Mesenchymal stem cell (in vitro differentiated cells and primary cell): ENCODE measurements at regions not wholly inside any gene's neighbourhood (a gene's known extent, or its start where the extent isn't known, plus 50 kb on each side); places are given as distances from the start of the nearest gene placed in this dataset.
"Not testable (repeated sequence)": the region's sequence is repeated elsewhere in the genome, so short reads cannot be mapped to it uniquely, and the experiment has no call there.

Experiments
- DNase-seq: peaks from one replicate; pipeline ENCODE4 v3.0.0-alpha.2; 2013
- H2AFZ ChIP-seq: one replicate; pipeline ENCODE4 v1.6.1; 2013; ENCODE audit warnings: low read depth, mild to moderate bottlenecking, control low read depth, inconsistent platforms, low read length, moderate library complexity
- H2AK5ac ChIP-seq: 2 replicates; pipeline ENCODE4 v1.6.1; 2013; ENCODE audit warnings: low read length, moderate library complexity, mild to moderate bottlenecking, inconsistent platforms; ENCODE audit not compliant: severe bottlenecking
- H2BK120ac ChIP-seq: one replicate; pipeline ENCODE4 v1.6.1; 2013; ENCODE audit warnings: low read depth, mild to moderate bottlenecking, inconsistent platforms, low read length, moderate library complexity
- H2BK12ac ChIP-seq, 2 experiments: one replicate each; pipeline ENCODE4 v1.6.1; 2013; ENCODE audit warnings: inconsistent platforms in 2 of 2, low read length in 2 of 2, mild to moderate bottlenecking in 2 of 2, moderate library complexity in 2 of 2, control low read depth in 1 of 2
- H2BK15ac ChIP-seq: one replicate; pipeline ENCODE4 v1.6.1; 2013; ENCODE audit warnings: mild to moderate bottlenecking, low read depth, inconsistent platforms; ENCODE audit not compliant: poor library complexity, severe bottlenecking
- H2BK5ac ChIP-seq: 2 replicates; pipeline ENCODE4 v1.6.1; 2013; ENCODE audit warnings: low read depth, mild to moderate bottlenecking, low read length, control low read depth, inconsistent platforms; ENCODE audit not compliant: poor library complexity, severe bottlenecking
- H3K14ac ChIP-seq, 2 experiments: one replicate each; pipeline ENCODE4 v1.6.1; 2013; ENCODE audit warnings: inconsistent platforms in 2 of 2, low read length in 2 of 2, control low read depth in 1 of 2, mild to moderate bottlenecking in 1 of 2, moderate library complexity in 1 of 2
- H3K18ac ChIP-seq, 2 experiments: one replicate each; pipeline ENCODE4 v1.6.1; 2013; ENCODE audit warnings: inconsistent platforms in 2 of 2, low read length in 2 of 2, control low read depth in 1 of 2, low read depth in 1 of 2, mild to moderate bottlenecking in 1 of 2
- H3K23ac ChIP-seq, 2 experiments: one replicate each; pipeline ENCODE4 v1.6.1; 2013; ENCODE audit warnings: inconsistent platforms in 2 of 2, low read length in 2 of 2, mild to moderate bottlenecking in 2 of 2, moderate library complexity in 2 of 2, control low read depth in 1 of 2
- H3K27ac ChIP-seq: 2 replicates; pipeline ENCODE4 v1.5.1; 2013; ENCODE audit warnings: mild to moderate bottlenecking, moderate library complexity, low read length, control low read depth, inconsistent platforms; ENCODE audit not compliant: poor library complexity, severe bottlenecking
- H3K27me3 ChIP-seq, 2 experiments: 2 replicates each; pipeline versions ENCODE4 v1.6.1 to v1.7.0; 2013; ENCODE audit warnings: low read length in 2 of 2, mild to moderate bottlenecking in 2 of 2, moderate library complexity in 2 of 2, control low read depth in 1 of 2, inconsistent platforms in 1 of 2; ENCODE audit not compliant: control insufficient read depth in 1 of 2, insufficient read depth in 1 of 2
- H3K36me3 ChIP-seq, 2 experiments: 2 replicates each; pipeline versions ENCODE4 v1.6.1 to v1.7.0; 2013; ENCODE audit warnings: low read length in 2 of 2, control low read depth in 1 of 2, inconsistent platforms in 1 of 2, low read depth in 1 of 2, mild to moderate bottlenecking in 1 of 2; ENCODE audit not compliant: insufficient read depth in 2 of 2, control insufficient read depth in 1 of 2
- H3K4ac ChIP-seq, 2 experiments: one replicate each; pipeline ENCODE4 v1.6.1; 2013; ENCODE audit warnings: inconsistent platforms in 2 of 2, low read length in 2 of 2, mild to moderate bottlenecking in 2 of 2, moderate library complexity in 2 of 2, control low read depth in 1 of 2, low read depth in 1 of 2
- H3K4me1 ChIP-seq: 2 replicates; pipeline ENCODE4 v1.6.1; 2013; ENCODE audit warnings: low read depth, low read length, control low read depth; ENCODE audit not compliant: control insufficient read depth, insufficient read depth
- H3K4me2 ChIP-seq: 2 replicates; pipeline ENCODE4 v1.6.1; 2013; ENCODE audit warnings: low read length, mild to moderate bottlenecking, inconsistent platforms; ENCODE audit not compliant: poor library complexity, severe bottlenecking
- H3K4me3 ChIP-seq, 2 experiments: 2 replicates each; pipeline versions ENCODE4 v1.5.1 to v1.7.0; 2013; ENCODE audit warnings: low read length in 2 of 2, mild to moderate bottlenecking in 2 of 2, control low read depth in 1 of 2, low read depth in 1 of 2; ENCODE audit not compliant: insufficient read depth in 1 of 2
- H3K79me1 ChIP-seq: replicated peaks from 2 replicates; pipeline ENCODE4 v1.6.1; 2013; ENCODE audit warnings: mild to moderate bottlenecking, control low read depth, low read length, inconsistent platforms; ENCODE audit not compliant: poor library complexity, severe bottlenecking
- H3K9ac ChIP-seq: 2 replicates; pipeline ENCODE4 v1.7.0; 2013; ENCODE audit warnings: mild to moderate bottlenecking, low read length, moderate library complexity
- H3K9me3 ChIP-seq: 2 replicates; pipeline ENCODE4 v1.7.0; 2013; ENCODE audit warnings: mild to moderate bottlenecking, low read length; ENCODE audit not compliant: control insufficient read depth
- H4K8ac ChIP-seq: one replicate; pipeline ENCODE4 v1.6.1; 2013; ENCODE audit warnings: inconsistent platforms, mild to moderate bottlenecking, low read length, moderate library complexity
- H4K91ac ChIP-seq: one replicate; pipeline ENCODE4 v1.6.1; 2013; ENCODE audit warnings: mild to moderate bottlenecking, low read length, inconsistent platforms
- WGBS: methylation state at CpG from one replicate; pipeline ENCODE4 v1.1.7; 2013; ENCODE audit warnings: mixed read lengths; 5-methylcytosine and 5-hydroxymethylcytosine counted together

DNA sequence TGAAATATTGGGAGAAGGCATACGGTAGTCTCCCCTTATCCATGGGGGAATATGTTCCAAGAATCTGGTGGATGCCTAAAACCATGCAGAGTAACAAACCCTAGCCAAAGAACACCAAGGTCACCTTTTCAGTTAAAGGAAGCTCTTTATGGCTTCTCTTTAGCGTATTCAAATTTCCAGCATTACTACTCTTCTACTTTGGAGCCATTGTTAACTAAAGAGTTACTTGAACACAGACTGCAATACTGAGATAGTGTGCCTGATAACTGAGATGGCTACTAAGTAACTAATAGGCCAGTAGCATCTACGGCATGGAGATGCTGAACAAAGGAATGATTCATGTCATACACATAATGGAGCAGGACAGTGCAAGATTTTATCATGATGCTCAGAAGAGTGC lies 84.5 kb upstream of the SPEF2 start:
- H3K27ac ChIP-seq, result no peak overlapping the region
- H3K4me1 ChIP-seq, result no peaks in the 10 kb centered on the region
- H2BK12ac ChIP-seq, result no peak overlapping the region
- H2AFZ ChIP-seq, result no peak overlapping the region
- WGBS, result 96% methylated on average over 3 of the region's 3 CpGs
- no peak overlapping the region for H3K9ac ChIP-seq
- no peaks in the 10 kb centered on the region for H3K79me1 ChIP-seq
- no peak for DNase-seq
- no peak overlapping the region for H2BK5ac ChIP-seq
- H3K18ac ChIP-seq, result no peak overlapping the region
- H3K23ac ChIP-seq, result no peak overlapping the region
- H2BK15ac ChIP-seq, result no peak overlapping the region
- H2AK5ac ChIP-seq, result no peak overlapping the region
- H3K4ac ChIP-seq, result no peak overlapping the region
- H3K27me3 ChIP-seq, result no peaks in the 10 kb centered on the region
- H3K9me3 ChIP-seq, result no peaks in the 10 kb centered on the region
- no peak overlapping the region for H3K4me2 ChIP-seq
- H2BK120ac ChIP-seq, result no peak overlapping the region
- H3K4me3 ChIP-seq, result no peak overlapping the region
- no peak overlapping the region for H3K14ac ChIP-seq
- H3K36me3 ChIP-seq, result no peaks in the 10 kb centered on the region
- no peak overlapping the region for H4K91ac ChIP-seq
- no peak overlapping the region for H4K8ac ChIP-seq

DNA sequence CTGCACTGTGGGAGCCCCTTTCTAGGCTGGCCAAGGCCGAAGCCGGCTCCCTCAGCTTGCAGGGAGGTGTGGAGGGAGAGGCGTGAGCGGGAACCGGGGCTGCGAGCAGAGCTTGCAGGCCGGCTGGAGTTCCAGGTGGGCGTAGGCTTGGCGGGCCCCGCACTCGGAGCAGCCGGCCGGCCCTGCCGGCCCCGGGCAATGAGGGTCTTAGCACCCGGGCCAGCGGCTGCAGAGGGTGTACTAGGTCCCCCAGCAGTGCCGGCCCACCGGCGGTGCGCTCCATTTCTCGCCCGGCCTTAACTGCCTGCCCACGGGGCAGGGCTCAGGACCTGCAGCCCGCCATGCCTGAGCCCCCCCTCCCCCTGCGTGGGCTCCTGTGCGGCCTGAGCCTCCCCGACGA lies 86.1 kb upstream of the SPEF2 start:
- 95% methylated on average over 29 of the region's 29 CpGs for WGBS
- not testable (repeated sequence) for H3K36me3 ChIP-seq, DNase-seq, H3K14ac ChIP-seq, H3K4me3 ChIP-seq, H2AFZ ChIP-seq, H2BK120ac ChIP-seq, H2BK15ac ChIP-seq, H2AK5ac ChIP-seq, H3K27me3 ChIP-seq, H3K4me2 ChIP-seq, H3K9ac ChIP-seq, H4K91ac ChIP-seq, H2BK12ac ChIP-seq, H3K18ac ChIP-seq, H3K23ac ChIP-seq, H4K8ac ChIP-seq, H3K9me3 ChIP-seq, H3K79me1 ChIP-seq, H3K27ac ChIP-seq, H3K4me1 ChIP-seq, H3K4ac ChIP-seq, H2BK5ac ChIP-seq

DNA sequence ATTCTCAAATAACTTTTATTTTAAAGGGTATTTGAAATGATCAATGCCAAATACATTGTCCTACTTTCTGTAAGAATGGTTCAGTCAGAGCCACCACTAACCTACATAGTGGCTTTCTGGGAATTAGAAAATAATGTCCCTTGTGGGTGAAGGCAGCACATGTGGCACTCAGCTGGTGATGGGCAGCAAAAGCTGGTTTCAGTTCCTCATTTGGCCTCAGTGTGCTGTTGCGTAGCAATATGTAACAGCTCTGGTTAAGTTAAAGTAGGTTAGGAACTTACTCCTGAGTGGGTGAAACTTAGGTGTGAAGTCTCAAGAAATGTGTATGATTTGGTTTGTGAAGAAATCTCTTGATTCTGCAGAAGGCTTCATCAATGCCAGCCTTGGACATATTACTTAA lies 99.6 kb upstream of the SPEF2 start:
- H3K79me1 ChIP-seq, result no peaks in the 10 kb centered on the region
- H3K27me3 ChIP-seq, result no peaks in the 10 kb centered on the region
- H3K9ac ChIP-seq, result no peak overlapping the region
- no peak overlapping the region for H3K4me3 ChIP-seq
- no peak overlapping the region for H2BK12ac ChIP-seq
- no peak overlapping the region for H2BK120ac ChIP-seq
- H2AK5ac ChIP-seq, result no peak overlapping the region
- no peak overlapping the region for H2BK15ac ChIP-seq
- H2AFZ ChIP-seq, result no peak overlapping the region
- H3K27ac ChIP-seq, result no peak overlapping the region
- no peak overlapping the region for H3K4me2 ChIP-seq
- H3K36me3 ChIP-seq, result no peaks in the 10 kb centered on the region
- no peak for DNase-seq
- no peaks in the 10 kb centered on the region for H3K4me1 ChIP-seq
- no peak overlapping the region for H3K23ac ChIP-seq
- 94% methylated on average over 1 of the region's 1 CpG for WGBS
- H3K14ac ChIP-seq, result no peak overlapping the region
- H4K8ac ChIP-seq, result no peak overlapping the region
- H2BK5ac ChIP-seq, result no peak overlapping the region
- no peak overlapping the region for H3K4ac ChIP-seq
- peaks cover 4% of the 10 kb centered on the region for H3K9me3 ChIP-seq
- no peak overlapping the region for H4K91ac ChIP-seq
- no peak overlapping the region for H3K18ac ChIP-seq

DNA sequence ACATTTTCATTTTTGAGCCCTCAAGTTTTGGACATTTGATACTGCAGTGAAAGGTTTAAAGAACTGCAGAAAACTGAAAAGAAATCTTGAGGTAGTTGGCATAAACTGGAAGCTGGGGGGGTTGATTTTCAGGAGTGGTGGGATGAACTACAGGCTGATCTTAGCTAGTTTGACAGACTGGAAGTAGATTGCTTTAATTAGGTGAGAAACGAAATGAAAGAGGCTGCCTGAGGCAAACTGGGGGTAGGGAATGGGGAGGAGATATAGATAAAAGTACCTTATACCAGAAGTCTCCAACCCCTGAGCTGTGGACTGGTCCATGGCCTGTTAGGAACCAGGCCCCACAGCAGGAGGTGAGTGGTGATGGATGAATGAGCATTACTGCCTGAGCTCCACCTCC lies 101.4 kb upstream of the SPEF2 start:
- H3K79me1 ChIP-seq, result no peaks in the 10 kb centered on the region
- H3K36me3 ChIP-seq, result no peaks in the 10 kb centered on the region
- H3K27ac ChIP-seq, result no peak overlapping the region
- H2BK5ac ChIP-seq, result no peak overlapping the region
- H3K23ac ChIP-seq, result no peak overlapping the region
- no peak overlapping the region for H2AFZ ChIP-seq
- no peak overlapping the region for H3K14ac ChIP-seq
- 0% methylated on average over 1 of the region's 1 CpG for WGBS
- no peaks in the 10 kb centered on the region for H3K4me1 ChIP-seq
- no peak overlapping the region for H3K4ac ChIP-seq
- DNase-seq, result no peak
- H2BK15ac ChIP-seq, result no peak overlapping the region
- H3K9ac ChIP-seq, result no peak overlapping the region
- no peaks in the 10 kb centered on the region for H3K27me3 ChIP-seq
- H2BK12ac ChIP-seq, result no peak overlapping the region
- H3K9me3 ChIP-seq, result peaks cover 4% of the 10 kb centered on the region
- no peak overlapping the region for H3K4me2 ChIP-seq
- no peak overlapping the region for H3K18ac ChIP-seq
- no peak overlapping the region for H2BK120ac ChIP-seq
- H4K8ac ChIP-seq, result no peak overlapping the region
- H2AK5ac ChIP-seq, result no peak overlapping the region
- no peak overlapping the region for H3K4me3 ChIP-seq
- no peak overlapping the region for H4K91ac ChIP-seq
